GM13976 (cell line): ENCODE measurements at regions not wholly inside any gene's neighbourhood (a gene's known extent, or its start where the extent isn't known, plus 50 kb on each side); places are given as distances from the start of the nearest gene placed in this dataset.

Experiments
- DNase-seq: peaks from one replicate; pipeline ENCODE4 v3.0.0; 2012; ENCODE audit warnings: low spot score
- CTCF ChIP-seq: IDR thresholded peaks from 2 replicates; pipeline ENCODE4 v1.5.1; 2012; ENCODE audit warnings: borderline replicate concordance, mild to moderate bottlenecking; ENCODE audit not compliant: insufficient read depth; ENCODE audit errors: extremely low read depth, missing control alignments, control extremely low read depth
- in situ Hi-C: fragments of 300-500 bp; cut with MboI; formaldehyde crosslinking; loops from one replicate; pipeline ENCODE4 v1.12.0; 2022; ENCODE audit warnings: low sequenced_read_pairs, mixed read lengths, inconsistent platforms; ENCODE audit not compliant: unreplicated experiment

- no peak for DNase-seq
- in situ Hi-C loops, result no loop called here
- no peak for TF ChIP-seq CTCF
These were observed 1319.3 kb downstream of the MAT2B start for GRCh38 chr5:164824671-164825070.

- in situ Hi-C loops, result no loop called here
- TF ChIP-seq CTCF, result no peak
- no peak for DNase-seq
These were observed 1327.1 kb downstream of the MAT2B start for GRCh38 chr5:164832516-164832915.

- DNase-seq, result no peak
- in situ Hi-C loops, result no loop called here
- no peak for TF ChIP-seq CTCF
These were observed 1338.9 kb downstream of the MAT2B start for GRCh38 chr5:164844348-164844747.

GRCh38 chr5:164860896-164861295, 1355.5 kb downstream of the MAT2B start:
- TF ChIP-seq CTCF, result no peak
- no peak for DNase-seq
- in situ Hi-C loops, result no loop called here

- in situ Hi-C loops, result no loop called here
- no peak for DNase-seq
- no peak for TF ChIP-seq CTCF
These were observed 1356.2 kb downstream of the MAT2B start for GRCh38 chr5:164861610-164862009.

GRCh38 chr5:164868761-164869160, 1363.3 kb downstream of the MAT2B start:
- in situ Hi-C loops, result no loop called here
- DNase-seq, result no peak
- TF ChIP-seq CTCF, result no peak

- no peak for TF ChIP-seq CTCF
- in situ Hi-C loops, result no loop called here
- no peak for DNase-seq
These were observed 1363.9 kb downstream of the MAT2B start for GRCh38 chr5:164869325-164869724.
